ENCODE measurements at regions not wholly inside any gene's neighbourhood (a gene's known extent, or its start where the extent isn't known, plus 50 kb on each side); places are given as distances from the start of the nearest gene placed in this dataset.

- no peaks in the 10 kb centered on the region for H3K9me3 ChIP-seq
- H3K27me3 ChIP-seq = no peaks in the 10 kb centered on the region
- no peak overlapping the region for H3K4me3 ChIP-seq
- TF ChIP-seq POLR2A (IDR thresholded peaks at IDR 0.05) (no peak), CTCF (IDR thresholded peaks at IDR 0.05) (no peak)
- H3K27ac ChIP-seq = no peak overlapping the region
- H3K4me1 ChIP-seq = no peaks in the 10 kb centered on the region
- no peaks in the 10 kb centered on the region for H3K36me3 ChIP-seq
- no peak for DNase-seq
Observed at GRCh38 chr20:52761867-52762266, 210.3 kb upstream of the TSHZ2 start.

- Histone ChIP-seq H3K9me3 (no peaks in the 10 kb centered on the region), H3K36me3 (no peaks in the 10 kb centered on the region), H3K27ac (no peak overlapping the region), H3K4me3 (no peak overlapping the region), H3K4me1 (no peaks in the 10 kb centered on the region), H3K27me3 (no peaks in the 10 kb centered on the region)
- no peak for DNase-seq
- TF ChIP-seq CTCF (IDR thresholded peaks at IDR 0.05) (no peak), POLR2A (IDR thresholded peaks at IDR 0.05) (no peak)
Observed at GRCh38 chr20:52760791-52761190, 211.4 kb upstream of the TSHZ2 start.

GRCh38 chr20:52757411-52757810, 214.7 kb upstream of the TSHZ2 start:
- no peaks in the 10 kb centered on the region for H3K27me3 ChIP-seq
- H3K27ac ChIP-seq = no peak overlapping the region
- no peaks in the 10 kb centered on the region for H3K9me3 ChIP-seq
- H3K4me1 ChIP-seq = no peaks in the 10 kb centered on the region
- no peaks in the 10 kb centered on the region for H3K36me3 ChIP-seq
- DNase-seq = no peak
- TF ChIP-seq CTCF (IDR thresholded peaks at IDR 0.05) (no peak), POLR2A (IDR thresholded peaks at IDR 0.05) (no peak)
- no peak overlapping the region for H3K4me3 ChIP-seq

GRCh38 chr20:52755744-52756143, 216.4 kb upstream of the TSHZ2 start:
- no peak overlapping the region for H3K27ac ChIP-seq
- H3K4me3 ChIP-seq = no peak overlapping the region
- no peak for TF ChIP-seq POLR2A (IDR thresholded peaks at IDR 0.05)
- no peak for TF ChIP-seq CTCF (IDR thresholded peaks at IDR 0.05)

GRCh38 chr20:52754366-52754765, 217.8 kb upstream of the TSHZ2 start:
- Histone ChIP-seq H3K36me3 (no peaks in the 10 kb centered on the region), H3K4me1 (no peaks in the 10 kb centered on the region), H3K27me3 (no peaks in the 10 kb centered on the region), H3K27ac (no peak overlapping the region), H3K4me3 (no peak overlapping the region), H3K9me3 (no peaks in the 10 kb centered on the region)
- no peak for DNase-seq
- TF ChIP-seq CTCF (IDR thresholded peaks at IDR 0.05) (no peak), POLR2A (IDR thresholded peaks at IDR 0.05) (no peak)

More at GRCh38 chr20:52755744-52756143, 216.4 kb upstream of the TSHZ2 start:
- Histone ChIP-seq H3K36me3 (no peaks in the 10 kb centered on the region), H3K9me3 (no peaks in the 10 kb centered on the region), H3K27me3 (no peaks in the 10 kb centered on the region), H3K4me1 (no peaks in the 10 kb centered on the region)
- DNase-seq = no peak

GRCh38 chr20:52752023-52752422, 220.1 kb upstream of the TSHZ2 start:
- no peak for DNase-seq
- H3K27ac ChIP-seq = no peak overlapping the region
- no peak overlapping the region for H3K4me3 ChIP-seq
- H3K4me1 ChIP-seq = no peaks in the 10 kb centered on the region
- H3K27me3 ChIP-seq = no peaks in the 10 kb centered on the region
- no peaks in the 10 kb centered on the region for H3K9me3 ChIP-seq
- TF ChIP-seq CTCF (IDR thresholded peaks at IDR 0.05) (no peak), POLR2A (IDR thresholded peaks at IDR 0.05) (no peak)
- no peaks in the 10 kb centered on the region for H3K36me3 ChIP-seq

Measured in Peyer's patch (tissue), 4 donors.